ENCODE measurements at regions not wholly inside any gene's neighbourhood (a gene's known extent, or its start where the extent isn't known, plus 50 kb on each side); places are given as distances from the start of the nearest gene placed in this dataset.

GRCh38 chr1:229984310-229984991, 82.6 kb upstream of the GALNT2 start:
- DNase-seq = no peak

- DNase-seq = no peak
These were observed 81.9 kb upstream of the GALNT2 start for GRCh38 chr1:229984992-229985612.

- DNase-seq = no peak
These were observed 81.4 kb upstream of the GALNT2 start for GRCh38 chr1:229985613-229986010.

- no peak for DNase-seq
These were observed 80.2 kb upstream of the GALNT2 start for GRCh38 chr1:229986737-229987337.

- no peak for DNase-seq
These were observed 79.1 kb upstream of the GALNT2 start for GRCh38 chr1:229987953-229988352.

- DNase-seq = no peak
These were observed 78.5 kb upstream of the GALNT2 start for GRCh38 chr1:229988534-229988933.

- no peak for DNase-seq
These were observed 77.3 kb upstream of the GALNT2 start for GRCh38 chr1:229989591-229990248.

- no peak for DNase-seq
These were observed 76.7 kb upstream of the GALNT2 start for GRCh38 chr1:229990326-229990725.

GRCh38 chr1:229991104-229991513, 75.9 kb upstream of the GALNT2 start:
- no peak for DNase-seq

GRCh38 chr1:229991724-229992333, 75.2 kb upstream of the GALNT2 start:
- DNase-seq = no peak

GRCh38 chr1:229993060-229993459, 74.0 kb upstream of the GALNT2 start:
- no peak for DNase-seq

- no peak for DNase-seq
These were observed 73.1 kb upstream of the GALNT2 start for GRCh38 chr1:229993894-229994293.

GRCh38 chr1:229999004-229999670, 67.9 kb upstream of the GALNT2 start:
- DNase-seq = no peak

- no peak for DNase-seq
These were observed 66.4 kb upstream of the GALNT2 start for GRCh38 chr1:230000493-230001184.

GRCh38 chr1:230002164-230002803, 64.8 kb upstream of the GALNT2 start:
- DNase-seq = no peak

- DNase-seq = no peak
These were observed 63.6 kb upstream of the GALNT2 start for GRCh38 chr1:230003409-230003808.

GRCh38 chr1:230005040-230005439, 62.0 kb upstream of the GALNT2 start:
- DNase-seq = no peak

GRCh38 chr1:230008721-230009120, 58.3 kb upstream of the GALNT2 start:
- DNase-seq = no peak

- no peak for DNase-seq
These were observed 57.3 kb upstream of the GALNT2 start for GRCh38 chr1:230009611-230010313.

GRCh38 chr1:230010603-230011332, 56.3 kb upstream of the GALNT2 start:
- DNase-seq = no peak

All from activated CD4-positive, alpha-beta T cell treated with anti-CD3 and anti-CD28 coated beads, Interleukin-10, Interleukin-2, amounts not matched to agents 100 ng/mL and 50 ng/mL, durations not matched to agents 16 hours and 8 hours (primary cell).